GM19328 (cell line): ENCODE measurements at regions not wholly inside any gene's neighbourhood (a gene's known extent, or its start where the extent isn't known, plus 50 kb on each side); places are given as distances from the start of the nearest gene placed in this dataset.

Experiments used
- ATAC-seq: cut with Tn5 transposase; IDR thresholded peaks from one replicate; pipeline ENCODE4 v1.9.1; 2021; ENCODE audit warnings: mild to moderate bottlenecking, moderate library complexity; ENCODE audit not compliant: unreplicated experiment

DNA sequence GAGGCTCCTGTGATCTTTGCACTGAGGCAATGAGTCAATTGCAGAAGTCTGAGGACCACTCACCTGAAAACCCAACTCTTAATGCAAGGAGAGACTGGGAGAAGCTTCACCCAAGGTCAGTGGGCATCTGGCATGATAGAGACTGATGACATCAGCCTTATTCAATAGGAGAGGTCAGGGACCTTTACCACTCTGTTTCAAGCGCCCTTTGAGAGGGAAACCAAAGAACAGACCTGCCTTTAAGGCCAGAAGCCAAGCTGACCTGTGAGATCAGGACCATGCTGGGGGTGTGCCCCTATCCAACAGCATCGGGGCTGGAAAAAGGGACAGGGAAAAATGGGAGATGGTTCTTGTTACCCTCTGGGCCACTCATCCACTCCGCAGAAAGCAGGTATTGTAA, 83.3 kb upstream of the FOXN3 start:
- no peak for ATAC-seq

DNA sequence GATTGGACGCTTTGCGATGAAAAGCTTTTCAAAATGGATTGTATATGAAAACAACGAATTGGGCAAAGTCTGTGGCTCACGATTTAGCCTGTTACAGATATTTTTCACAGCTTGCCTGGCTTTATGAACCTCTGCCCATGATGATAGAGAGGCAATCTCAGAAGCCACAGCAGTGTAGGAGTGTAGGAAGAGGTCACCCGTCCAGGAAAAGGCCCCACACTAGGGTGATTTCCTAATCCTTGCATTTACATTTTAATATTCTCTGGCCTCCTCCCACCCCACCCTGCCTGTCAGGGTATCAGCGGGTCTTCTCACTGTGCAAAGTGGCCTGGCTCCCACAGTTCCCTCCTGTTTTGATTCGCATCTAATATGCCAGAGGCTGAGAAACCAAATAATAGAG, 81.8 kb upstream of the FOXN3 start:
- ATAC-seq, result no peak

DNA sequence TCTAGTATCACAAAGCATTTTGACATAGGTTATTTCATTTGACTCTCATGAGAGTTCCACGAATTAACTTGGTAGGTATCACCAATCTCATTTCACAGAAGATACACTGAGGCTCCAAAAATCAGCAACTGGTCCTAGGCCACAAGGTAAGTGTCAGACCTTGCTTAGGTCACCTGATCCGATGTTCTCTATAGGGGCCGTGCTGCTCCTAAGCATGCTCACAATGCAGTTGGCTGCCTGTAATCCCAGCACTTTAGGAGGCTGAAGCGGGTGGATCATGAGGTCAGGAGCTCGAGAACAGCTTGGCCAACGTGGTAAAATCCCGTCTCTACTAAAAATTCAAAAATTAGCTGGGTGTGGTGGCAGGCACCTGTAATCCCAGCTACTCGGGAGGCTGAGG, 78.7 kb upstream of the FOXN3 start:
- no peak for ATAC-seq

DNA sequence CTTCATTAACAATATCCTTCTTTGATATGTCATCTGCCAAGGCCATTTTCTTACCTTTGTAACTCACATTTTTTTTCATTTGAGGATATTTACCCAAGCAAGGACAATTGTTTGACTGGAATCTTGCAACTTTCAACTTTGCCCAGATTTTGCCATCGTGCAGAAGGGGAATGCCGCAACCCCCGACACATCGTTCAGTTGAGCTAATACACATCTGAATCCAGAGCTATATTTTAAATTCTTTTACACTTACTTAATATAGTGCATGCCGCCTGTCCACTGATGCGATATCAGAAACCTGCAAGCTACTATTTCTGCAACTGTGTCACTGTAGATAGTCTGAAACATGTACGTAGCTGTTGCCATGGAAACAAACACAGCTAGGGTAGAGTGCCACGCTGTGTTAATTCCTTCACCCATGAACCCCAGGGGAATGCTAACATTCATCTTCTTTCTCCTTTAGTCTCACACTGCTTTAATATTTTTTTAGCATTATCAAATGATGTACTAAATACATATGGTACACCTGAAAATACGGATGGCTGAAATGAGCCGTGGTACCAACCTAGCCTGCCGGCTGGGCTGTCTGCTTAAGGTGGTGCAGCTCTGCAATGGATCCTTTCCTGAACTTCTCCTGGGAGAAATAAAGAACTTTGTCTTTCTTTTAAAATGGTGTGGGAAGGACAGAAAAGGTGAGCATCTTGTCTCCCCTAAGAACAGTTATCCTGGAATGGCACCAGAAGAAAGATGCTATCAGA, 77.0 kb upstream of the FOXN3 start:
- ATAC-seq, result peak; percentile 93

DNA sequence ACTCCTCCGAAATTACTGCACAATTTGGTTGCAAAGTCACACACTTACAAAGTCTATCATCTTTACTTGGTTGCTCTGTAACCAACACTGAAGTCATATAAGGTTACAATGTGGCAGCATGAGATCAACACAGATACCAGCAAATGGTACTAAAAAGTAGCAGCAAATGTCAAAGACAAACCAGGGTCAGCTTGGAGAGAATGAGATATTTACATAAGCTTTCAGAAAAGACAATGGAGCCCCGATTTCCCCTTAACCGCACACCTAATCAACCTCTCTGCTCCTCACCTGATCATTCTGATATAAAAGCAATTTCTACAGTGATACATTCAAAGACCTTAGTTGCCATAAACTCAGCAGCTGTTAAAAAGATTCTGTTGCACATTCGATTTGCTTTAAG, 76.4 kb upstream of the FOXN3 start:
- no peak for ATAC-seq

DNA sequence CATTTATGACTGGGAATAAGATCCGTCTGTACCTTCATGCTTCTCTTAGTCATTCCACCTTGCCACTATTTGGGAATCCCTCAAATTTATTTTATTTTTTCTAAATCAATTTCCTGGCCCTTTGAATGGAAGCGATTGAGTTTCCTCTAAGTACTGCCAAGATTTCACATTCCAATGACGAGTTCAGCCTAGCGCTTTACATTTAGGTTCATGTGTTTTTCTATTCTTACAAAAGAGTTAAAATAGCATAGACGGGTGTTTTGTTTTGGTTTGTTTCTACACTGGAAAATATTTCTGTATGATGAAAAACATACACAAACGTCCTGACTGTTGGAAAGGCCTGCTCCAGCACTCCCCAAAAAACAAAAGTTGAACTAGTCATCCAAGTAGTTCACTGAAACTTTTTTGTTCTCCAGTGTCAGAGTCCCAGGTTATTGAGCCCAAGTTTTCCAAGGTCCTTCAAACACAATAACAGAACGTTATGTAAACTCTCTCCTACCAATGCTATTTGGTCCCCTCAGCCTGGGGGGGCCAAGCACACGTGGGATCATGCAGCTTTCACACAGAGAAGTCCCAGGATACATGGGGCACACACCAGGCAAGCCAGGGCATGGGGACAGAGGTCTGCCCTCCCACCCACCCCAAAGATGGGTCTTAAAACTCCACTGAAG, 74.8 kb upstream of the FOXN3 start:
- ATAC-seq, result no peak

DNA sequence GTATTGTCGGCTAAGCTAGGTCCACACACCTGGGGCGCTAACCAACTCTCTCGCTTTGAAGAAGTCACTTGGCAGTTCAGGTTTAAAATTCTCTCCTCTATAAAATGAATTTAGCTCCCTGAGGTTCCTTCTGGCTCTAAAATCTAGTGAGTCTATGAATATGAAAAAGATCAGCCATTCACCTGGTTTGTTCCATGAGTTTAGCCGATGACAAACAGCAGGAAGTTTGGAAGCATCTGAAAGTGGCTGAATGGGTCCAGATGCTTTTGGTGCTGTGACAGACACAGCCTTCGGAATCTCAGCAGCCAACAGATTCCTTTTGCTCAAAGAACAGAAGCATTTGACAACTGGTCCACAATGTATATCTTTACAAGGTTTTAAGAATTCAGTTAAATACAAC, 73.4 kb upstream of the FOXN3 start:
- no peak for ATAC-seq

DNA sequence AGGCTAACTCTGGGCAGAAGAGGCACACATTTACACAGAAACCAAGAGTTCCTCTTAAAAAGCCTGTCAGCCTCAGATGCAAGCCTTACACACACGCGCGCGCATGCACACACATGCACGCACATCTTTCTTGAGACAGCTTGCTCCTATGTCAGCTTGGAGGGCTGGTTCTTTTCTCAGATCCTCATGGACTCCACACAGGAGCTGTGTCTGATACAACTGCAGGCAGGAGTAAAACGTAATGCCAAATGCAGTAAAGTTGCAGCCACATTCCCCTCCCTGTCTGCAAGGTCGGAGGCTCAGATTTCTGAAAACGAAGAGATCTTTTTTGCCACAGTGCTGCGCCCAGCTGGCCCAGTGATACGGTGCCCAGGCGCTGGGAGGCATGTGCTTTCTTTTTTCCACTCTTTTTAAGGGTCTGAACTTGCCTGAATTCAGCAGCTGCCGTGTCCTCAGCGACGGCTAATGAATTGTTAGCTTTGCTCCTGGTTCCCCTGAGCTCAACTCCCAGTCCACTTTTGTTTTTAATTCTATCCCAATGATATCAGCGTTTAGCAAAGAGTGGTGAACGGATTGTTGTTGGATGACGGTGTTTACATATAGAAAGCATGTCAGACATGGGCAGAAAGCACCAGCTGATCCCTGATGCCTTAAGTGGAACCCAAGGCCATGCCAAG, 72.9 kb upstream of the FOXN3 start:
- ATAC-seq, result no peak

DNA sequence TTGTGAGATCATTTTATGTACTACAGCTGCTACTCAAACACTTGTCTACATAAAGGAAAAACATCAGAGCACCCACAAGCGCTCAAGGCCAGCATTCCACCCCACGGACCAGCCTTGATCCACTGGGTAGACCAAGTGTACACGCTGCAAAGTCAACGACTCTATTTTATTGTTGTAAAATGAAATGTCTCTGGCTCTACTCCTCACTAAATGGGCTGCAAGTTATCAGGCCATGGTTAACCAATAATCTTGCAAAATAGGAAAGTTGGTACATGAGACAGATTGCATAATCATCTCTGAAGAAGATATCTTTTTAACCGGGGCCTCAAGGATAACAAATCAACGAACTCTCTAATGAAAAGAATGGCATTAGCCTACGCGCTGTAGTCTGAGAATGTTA, 69.9 kb upstream of the FOXN3 start:
- ATAC-seq, result no peak

DNA sequence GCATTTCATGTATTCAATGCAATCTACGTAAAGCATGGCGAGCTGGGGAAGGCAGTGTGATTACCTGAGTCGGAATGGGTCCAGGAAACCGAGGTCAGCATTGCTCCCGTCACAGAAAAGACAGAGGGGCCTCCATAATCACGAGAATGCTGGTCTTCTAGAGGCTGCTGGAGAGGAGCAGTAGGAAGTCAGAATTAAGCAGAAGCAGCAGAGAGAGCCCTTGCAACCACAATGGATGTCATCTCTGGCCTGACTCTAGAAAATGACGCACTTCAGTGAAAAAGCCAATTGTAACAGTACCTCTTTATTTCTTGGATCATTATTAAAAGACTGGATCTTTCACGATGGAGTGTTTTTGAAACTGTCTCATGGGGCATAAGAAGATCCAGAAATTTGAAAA, 69.5 kb upstream of the FOXN3 start:
- ATAC-seq, result no peak

DNA sequence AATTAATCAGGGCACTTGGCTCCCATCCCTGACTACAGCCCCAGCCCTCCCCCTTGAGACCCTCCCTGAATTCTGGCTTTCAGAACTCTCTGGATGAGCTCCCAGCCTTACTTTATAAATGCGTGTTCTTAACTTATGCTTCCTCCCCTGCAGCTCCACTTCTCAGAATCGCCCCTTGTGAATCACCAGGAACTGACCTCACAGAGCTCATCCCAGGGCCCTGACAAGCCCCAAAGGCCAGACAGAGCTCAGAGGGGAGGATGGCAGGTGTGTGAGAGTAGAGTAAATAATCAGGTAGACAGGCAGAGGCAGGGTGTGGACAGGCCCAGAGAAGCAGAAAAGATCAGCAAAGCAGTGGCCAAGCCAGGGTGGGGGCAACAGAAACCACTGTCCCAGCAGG, 68.2 kb upstream of the FOXN3 start:
- no peak for ATAC-seq

DNA sequence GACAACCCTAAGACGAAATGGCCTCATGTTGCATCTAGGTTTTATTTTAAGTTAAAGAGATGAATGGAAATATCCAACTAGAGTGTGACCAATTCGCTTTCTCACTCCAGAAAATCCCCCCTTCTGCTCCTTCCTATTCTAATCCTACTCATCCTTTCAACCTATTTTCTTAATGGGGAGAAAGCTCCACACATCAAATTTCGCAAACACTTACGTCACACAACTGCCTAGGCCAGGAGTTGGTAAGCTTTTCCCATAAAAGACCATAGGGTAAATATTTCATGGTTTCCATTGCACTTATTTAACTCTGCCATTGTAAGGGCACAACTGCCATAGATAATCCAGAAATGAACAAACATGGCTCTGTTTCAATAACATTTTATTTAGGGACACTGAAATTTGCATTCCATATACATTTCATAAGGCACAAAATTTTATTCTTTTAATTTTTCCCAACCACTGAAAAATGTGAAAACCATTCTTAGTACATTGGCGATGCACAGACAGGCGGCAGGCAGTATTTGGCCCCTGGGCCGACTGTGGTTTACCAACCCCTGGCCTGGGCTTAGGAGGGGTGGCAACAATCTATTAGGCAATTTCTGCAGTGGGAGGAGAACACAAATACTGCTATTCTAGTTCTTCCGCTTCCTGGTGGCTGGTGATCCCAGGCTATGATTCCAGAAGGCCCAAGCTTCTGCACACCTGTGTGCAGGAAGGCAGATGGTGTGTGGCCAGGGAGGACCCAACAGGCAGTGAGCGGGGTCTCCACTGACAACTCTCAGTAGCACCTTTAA, 67.2 kb upstream of the FOXN3 start:
- no peak for ATAC-seq

DNA sequence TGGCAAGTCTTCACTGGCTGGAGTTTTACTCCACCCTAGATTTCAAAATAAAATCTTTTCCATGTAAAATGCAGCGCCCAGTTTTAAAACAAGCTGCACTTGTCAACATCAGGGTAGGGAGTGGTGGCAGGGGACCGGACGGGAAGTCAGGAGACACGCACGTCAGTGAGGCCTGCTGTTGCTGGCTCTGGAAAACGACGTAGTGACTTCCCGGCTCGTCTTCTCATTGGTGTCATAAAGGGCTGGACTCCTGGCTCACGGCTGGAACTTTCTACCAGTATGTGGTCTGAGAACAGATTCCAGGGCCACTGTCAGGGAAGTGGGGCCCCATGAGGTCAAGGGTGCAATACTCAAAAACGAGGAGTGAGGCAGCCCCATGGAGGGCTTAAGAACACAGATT, 64.2 kb upstream of the FOXN3 start:
- no peak for ATAC-seq

DNA sequence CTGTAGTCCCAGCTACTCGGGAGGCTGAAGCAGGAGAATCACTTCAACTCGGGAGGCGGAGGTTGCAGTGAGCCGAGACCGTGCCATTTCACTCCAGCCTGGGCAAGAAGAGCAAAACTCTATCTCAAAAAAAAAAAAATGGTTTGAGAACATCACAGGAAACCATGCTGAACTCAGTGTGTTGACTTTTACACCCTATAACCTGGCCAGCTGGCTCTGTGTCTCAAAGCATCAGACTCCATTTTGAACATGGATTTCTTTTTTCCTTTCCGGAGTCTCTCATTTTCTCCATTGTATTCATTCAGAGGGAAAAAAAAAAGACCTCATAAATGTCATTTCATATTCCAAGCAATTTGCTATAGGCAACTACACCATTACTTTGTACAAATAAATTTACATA, 63.2 kb upstream of the FOXN3 start:
- no peak for ATAC-seq

DNA sequence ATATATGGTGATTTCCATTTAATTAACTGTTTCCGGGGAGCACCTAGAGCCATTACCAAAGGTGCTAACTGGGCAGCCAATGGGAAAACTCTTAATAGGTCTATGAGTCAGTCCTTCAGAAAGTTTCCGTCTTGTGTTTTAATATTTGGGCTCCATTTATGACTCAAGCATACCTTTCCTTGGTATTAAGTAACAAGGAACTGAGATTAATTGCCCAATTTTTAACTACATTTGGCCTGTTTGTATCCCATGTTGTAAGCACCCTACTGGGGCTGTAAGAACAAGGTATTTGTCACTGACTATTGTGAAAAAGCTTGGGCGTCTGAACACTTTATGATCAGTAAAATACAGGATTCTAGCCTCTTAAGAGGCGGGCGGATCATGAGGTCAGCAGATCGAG, 62.8 kb upstream of the FOXN3 start:
- no peak for ATAC-seq

DNA sequence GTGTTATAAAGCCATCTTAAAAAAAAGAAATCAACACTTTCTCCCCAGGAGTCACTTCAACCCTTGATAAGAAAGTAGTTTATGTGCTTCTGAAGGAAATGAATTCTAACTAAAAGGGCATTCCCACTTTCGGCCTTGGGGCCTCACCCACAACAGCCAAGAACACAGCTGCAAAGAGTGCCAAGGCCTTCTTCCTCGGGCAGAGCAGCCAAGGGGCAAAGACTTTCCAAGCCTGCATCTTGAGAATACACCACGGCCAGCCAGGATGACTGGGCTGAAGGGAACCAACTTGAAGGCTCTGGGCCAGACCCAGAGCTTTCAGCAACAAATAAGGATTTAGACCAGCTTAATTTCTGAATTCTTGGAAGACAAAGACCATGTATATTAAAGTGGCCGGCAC, 60.4 kb upstream of the FOXN3 start:
- no peak for ATAC-seq

DNA sequence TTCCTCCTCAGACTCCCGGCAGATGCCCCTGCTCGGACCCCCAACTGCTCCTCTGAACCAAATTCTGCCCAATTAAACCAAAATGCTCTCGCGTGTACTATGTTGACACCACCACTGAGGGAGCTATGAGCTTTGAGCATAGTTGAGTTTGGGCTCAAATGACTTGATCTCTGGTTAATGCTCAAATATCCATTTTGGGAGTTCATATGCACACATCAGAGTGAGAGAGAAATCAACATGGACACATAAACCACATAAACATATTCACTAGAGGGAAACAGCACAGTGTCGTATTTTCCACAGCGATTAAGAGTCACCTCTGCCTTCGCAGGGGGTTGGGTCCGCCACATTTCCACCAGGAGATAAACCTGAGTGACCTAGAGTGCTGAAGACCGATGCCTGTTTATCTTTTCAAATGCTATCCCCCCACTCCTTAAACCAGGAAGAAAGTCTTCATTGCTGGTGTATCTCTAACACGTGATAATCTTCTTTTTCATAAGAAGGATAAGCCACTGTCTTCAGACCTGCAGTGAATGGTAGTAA, 59.4 kb upstream of the FOXN3 start:
- ATAC-seq, result no peak

DNA sequence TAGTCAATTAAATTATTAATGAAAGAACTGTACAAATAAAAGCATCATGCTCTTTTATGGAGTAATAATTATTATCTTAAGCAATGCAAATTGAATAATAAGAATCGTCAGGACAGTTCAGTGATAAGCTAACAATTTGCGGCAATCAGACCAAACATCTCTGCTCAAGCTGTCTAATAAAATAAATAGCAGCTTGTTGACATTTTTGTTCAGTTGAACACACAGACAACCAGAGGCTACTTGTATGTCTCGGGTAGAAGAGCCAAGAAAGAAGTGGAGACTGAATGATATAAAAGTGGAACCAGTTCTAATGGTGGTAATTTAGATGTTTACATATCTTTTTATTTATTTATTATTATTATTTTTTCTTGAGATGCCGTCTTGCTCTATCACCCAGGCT, 57.4 kb upstream of the FOXN3 start:
- no peak for ATAC-seq

DNA sequence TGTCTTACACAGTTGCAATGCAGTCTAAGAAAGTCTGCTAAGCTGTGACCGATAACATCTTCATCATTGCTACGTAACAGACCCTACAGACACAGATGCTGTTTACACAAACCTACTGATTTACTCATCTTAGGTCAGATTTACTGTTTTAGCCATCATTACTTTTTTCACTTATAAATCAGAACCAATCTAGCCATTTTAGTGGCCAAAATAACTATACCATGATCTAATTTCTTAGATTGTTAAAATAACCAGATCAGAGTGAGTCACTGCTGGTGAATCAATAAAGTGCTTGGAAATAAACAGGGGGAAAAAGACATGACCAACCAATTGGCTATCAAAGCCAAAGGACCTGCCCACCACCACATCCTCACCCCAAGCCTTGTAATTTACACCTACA, 57.0 kb upstream of the FOXN3 start:
- ATAC-seq, result no peak

DNA sequence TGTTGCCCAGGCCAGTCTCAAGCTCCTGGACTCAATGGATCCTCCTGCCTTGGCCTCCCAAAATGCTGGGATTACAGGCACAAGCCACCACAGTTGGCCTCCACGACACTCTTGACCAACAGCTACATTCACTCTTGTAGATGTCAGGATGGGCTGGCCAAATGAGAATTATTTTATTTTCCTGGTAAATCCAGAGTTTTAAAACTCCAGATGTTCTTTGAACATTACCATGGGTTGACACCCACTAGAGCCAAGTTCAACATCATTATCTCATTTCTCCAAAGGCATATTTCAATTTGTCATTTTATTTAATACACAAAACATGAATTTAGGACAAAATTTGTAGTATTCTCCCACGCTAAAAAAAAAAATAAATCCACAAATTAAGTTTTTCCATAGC, 56.5 kb upstream of the FOXN3 start:
- no peak for ATAC-seq

DNA sequence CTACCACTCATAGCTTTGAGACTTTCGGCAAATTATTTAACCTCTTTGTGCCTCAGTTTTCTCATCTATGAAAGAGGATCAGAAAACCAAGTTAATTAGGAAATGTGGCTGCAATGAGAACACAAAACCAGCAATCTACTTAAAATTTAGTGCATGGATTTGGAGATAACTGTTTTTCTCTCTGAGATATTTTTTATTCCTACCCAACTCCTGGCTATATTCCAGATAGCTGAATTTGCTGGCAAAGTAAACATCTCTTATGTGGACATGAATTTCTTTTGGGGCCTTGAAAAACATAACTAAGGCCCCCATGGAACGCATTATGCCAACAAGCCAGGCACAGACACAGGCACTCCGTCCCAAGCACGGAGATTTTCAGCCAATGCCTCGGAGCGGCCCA, 53.4 kb upstream of the FOXN3 start:
- no peak for ATAC-seq
